Hematopoietic multipotent progenitor cell treated with erythropoietin and hydrocortisone succinate and interleukin-3 and kit ligand, for 6 days (in vitro differentiated cells): ENCODE measurements at regions not wholly inside any gene's neighbourhood (a gene's known extent, or its start where the extent isn't known, plus 50 kb on each side); places are given as distances from the start of the nearest gene placed in this dataset.

Experiments used
- DNase-seq: peaks from one replicate; pipeline ENCODE4 v3.0.0-alpha.2; 2015

DNA sequence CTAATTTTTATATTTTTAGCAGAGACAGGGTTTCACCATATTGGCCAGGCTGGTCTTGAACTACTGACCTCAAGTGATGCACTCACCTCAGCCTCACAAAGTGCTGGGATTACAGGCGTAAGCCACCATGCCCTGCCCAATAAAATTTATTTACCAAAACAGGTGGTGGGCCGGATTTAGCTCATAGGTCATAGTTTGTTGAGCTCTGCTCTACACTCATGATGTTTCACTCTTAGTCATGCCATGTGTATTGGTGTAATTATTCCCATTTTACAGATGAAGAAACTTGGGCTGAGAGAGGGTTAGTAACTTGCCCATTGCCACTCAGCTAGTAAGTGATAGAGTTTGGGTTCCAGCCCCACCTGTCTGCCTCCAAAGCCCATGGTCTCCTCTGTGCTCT is 93.1 kb upstream of the WWC1 start:
- DNase-seq: no peak

GRCh38 chr5:168202996-168203395 is 88.4 kb upstream of the WWC1 start:
- DNase-seq: no peak

- DNase-seq: no peak
Observed at GRCh38 chr5:168204165-168204564, 87.3 kb upstream of the WWC1 start.

GRCh38 chr5:168207450-168208029 is 83.9 kb upstream of the WWC1 start:
- no peak for DNase-seq

- DNase-seq: no peak
Observed at GRCh38 chr5:168209244-168209995, 82.0 kb upstream of the WWC1 start.

DNA sequence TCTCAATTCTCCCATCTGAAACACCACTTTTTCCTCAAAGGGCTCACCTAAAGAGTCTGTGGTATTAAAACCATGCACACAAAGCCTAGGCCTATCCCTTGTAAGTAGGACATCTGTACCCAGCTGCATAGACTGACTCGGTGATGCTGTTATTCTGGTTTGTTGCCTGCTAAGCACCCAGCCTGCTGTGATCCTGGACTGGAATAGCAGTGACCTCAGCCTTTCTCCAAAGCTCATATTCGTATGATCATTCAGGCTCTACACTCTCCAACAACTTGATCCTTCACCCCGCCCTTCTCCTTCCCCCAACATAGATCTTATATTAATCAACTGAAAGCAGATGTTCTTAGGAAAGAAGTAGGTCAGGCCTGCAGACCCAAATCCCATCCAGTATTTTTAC is 81.4 kb upstream of the WWC1 start:
- DNase-seq: no peak

DNA sequence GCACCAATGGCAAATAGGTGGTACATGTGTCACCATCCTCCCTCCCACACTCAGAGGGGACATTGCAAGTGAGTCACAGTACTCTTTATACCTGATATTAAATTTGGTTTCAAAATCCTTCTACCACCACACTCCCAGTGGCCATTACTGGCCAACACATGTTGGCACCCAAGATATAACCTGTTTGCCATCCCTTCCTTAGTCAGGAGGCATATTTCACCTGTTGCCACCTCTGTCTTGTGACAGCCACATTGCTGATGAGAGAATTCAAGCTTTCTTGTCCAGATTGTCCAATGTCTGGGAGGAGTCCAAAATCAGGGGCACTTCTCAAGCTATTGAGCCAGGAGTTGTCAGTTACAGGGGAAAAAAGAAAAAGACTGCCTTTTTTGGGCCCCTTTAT is 80.2 kb upstream of the WWC1 start:
- DNase-seq: no peak

DNA sequence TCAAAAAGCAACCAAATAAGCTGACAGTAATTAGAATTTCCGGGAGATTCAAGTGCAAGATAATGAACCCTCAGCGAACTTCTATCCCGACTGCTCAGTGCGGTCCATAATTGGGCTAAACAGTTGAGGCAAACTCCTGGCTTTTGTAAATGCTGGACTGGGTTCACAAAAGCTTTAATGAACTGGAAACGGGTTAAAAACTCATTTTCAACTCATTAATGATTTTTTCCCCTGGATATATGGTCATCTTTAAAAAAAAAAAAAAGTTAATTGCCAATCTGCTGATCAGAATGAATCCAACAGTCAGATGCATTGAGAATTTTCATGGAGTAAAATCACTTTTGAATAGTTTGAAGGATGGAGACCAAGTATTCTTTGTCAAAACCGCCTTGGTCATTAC is 79.5 kb upstream of the WWC1 start:
- no peak for DNase-seq

GRCh38 chr5:168214071-168214470 is 77.4 kb upstream of the WWC1 start:
- no peak for DNase-seq

- DNase-seq: no peak
Observed at GRCh38 chr5:168214886-168215285, 76.6 kb upstream of the WWC1 start.

- no peak for DNase-seq
Observed at GRCh38 chr5:168215646-168216045, 75.8 kb upstream of the WWC1 start.

- no peak for DNase-seq
Observed at GRCh38 chr5:168216989-168217388, 74.5 kb upstream of the WWC1 start.

- DNase-seq: no peak
Observed at GRCh38 chr5:168217497-168217896, 73.9 kb upstream of the WWC1 start.

DNA sequence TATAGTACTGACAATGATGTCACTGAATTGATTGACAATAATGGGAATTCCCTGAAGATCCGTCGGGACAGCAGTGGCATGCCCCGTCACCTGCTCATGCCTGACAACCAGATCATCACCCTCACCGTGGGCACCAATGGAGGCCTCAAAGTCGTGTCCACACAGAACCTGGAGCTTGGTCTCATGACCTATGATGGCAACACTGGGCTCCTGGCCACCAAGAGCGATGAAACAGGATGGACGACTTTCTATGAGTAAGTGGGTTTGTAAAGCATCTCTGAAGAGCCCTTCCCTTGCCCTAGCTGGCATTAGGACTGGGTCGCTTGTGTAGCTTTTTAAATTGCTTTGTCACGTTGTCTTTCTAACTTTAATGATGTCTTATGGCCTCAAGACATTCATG is 72.7 kb upstream of the WWC1 start:
- no peak for DNase-seq

DNA sequence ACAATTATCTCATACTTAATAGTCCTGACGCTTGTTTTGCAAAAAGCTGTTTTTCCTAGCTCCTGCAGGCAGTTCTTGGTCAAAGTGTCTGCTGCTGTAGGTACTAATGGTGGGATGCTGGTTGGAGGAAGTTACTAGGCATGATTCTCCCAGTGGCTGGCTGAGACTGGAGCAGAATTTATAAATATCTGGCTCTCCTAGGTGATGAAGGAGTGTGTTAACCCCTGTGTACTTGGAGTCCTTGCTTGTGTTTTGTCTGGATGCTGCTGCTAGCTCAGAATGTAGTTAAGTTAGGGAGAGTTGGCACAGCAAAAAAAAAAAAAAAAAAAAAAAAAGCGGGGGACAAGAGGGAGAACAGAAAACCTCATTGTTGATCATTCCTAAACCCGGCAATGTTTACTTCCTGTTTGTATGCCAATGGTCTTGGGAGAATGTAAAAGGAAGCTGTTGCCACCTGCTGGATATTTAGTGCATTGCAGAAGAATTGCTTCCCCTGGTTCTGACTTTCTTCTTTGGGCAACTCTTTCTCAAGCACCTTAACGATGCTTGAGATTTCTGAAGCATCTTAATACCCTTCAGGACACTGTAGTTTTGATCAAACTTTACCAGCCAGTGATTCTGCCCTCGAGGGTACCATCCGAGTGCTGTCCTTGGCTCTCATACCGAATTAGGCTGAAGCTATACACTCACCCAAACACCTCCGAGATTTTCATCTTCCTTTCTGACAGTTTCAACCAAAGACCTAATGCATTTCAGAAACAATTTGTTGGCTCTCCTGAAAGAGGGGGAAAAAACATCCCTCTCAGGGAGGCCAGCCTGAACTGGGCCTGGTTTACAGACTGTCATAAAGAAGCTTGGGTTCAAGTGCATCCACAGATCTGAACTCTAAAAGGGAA is 71.7 kb upstream of the WWC1 start:
- DNase-seq: peak; percentile 86

- DNase-seq: no peak
Observed at GRCh38 chr5:168224085-168224484, 67.4 kb upstream of the WWC1 start.

- DNase-seq: no peak
Observed at GRCh38 chr5:168226012-168226411, 65.4 kb upstream of the WWC1 start.

DNA sequence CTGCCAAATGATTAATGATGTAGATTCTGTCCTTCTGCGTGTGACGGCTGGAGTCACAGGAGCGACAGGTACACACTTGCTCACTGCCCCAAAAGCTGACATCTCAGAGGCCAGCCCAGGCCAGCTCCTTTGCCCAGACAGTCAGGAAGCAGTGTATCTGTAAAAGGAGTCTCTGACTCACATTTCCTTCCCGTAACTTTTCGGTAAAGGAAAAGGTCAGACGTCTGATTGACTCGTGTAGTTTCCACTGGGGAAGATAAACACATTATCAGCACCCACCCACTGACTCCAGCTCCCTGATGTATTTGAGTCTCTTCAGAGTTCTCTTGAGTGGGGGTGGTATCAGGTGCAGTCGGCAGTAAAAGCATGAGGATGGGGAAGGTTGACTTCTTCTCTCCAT is 64.4 kb upstream of the WWC1 start:
- DNase-seq: no peak

DNA sequence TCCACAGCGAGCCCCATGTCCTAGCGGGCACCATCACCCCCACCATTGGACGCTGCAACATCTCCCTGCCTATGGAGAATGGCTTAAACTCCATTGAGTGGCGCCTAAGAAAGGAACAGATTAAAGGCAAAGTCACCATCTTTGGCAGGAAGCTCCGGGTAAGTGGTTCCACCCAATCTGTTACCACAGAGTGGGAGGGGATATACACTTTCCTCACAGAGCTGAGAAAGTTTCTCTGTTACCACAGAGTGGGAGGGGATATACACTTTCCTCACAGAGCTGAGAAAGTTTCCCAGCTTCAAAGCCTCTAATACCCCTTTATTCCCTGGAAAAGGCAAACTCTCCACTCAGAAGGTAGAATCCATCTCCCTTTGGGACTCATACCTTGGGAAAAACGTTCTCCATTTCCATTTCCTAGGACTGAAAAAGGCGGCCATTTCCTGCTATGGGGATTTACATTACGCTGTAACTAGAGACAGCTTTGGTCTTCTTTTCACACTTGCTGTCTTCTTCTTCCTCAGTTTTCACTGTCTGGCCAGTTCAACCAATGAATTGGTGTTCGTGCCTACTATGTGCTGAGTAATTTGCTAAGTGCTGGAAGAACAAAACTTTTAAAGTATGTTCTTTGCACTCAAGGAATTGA is 63.4 kb upstream of the WWC1 start:
- DNase-seq: peak; percentile 28

DNA sequence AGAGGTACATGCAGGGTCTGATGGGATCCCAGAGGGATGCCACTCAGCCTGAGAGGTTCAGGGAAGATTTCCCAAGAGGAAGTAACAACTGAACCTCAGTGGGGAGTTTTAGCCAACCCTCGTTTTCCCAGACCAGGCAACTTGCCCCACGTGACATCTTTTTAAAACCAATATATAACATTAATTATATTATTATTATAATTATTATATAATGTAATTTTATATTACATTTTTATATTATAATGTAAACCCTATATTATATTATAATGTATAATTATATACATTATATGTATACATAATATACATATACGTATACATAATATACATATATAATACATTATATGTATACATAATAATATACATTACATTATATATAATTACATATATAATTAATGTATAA is 62.8 kb upstream of the WWC1 start:
- no peak for DNase-seq

DNA sequence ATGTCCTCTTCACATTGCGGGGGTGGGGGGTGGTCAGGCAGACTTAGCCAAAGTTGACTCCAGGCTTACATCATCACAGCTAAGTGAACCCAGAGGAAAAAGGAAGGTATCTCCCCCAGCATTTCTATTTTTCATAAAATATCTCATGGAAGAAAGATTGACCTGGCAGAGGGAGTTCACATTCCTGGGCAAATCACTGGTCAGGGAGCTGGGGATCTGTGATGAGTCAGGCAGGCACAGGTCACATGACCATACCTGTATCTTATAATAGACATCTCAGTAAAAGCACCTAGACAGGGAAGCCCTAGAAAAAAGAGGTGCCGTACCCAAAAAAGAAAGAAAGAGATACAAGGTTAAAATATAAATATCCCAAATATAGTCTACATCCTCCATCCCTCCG is 57.3 kb upstream of the WWC1 start:
- DNase-seq: no peak

GRCh38 chr5:168238463-168238862 is 53.0 kb upstream of the WWC1 start:
- DNase-seq: no peak

DNA sequence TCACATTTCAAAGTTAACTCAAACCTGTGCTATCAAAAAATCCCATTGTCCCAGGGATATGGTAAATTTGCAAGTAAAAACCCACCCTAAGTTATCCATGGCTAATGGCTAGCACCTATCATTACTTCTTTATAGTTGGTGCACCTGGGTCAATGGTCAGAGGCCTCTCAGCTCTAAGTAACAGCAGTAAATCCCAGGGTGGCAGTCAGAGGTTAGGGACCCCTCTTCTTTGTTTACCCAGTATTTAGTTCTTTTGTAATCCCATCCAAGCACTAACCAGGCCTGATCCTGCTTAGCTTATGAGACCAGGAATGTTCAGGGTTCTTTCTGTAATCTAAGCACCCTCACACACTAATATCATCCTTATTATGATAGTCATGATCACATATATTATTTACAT is 52.1 kb upstream of the WWC1 start:
- DNase-seq: no peak
